HG03280 (cell line): ENCODE measurements at regions not wholly inside any gene's neighbourhood (a gene's known extent, or its start where the extent isn't known, plus 50 kb on each side); places are given as distances from the start of the nearest gene placed in this dataset.
"Not testable (repeated sequence)": the region's sequence is repeated elsewhere in the genome, so short reads cannot be mapped to it uniquely, and the experiment has no call there.

Experiments used
- ATAC-seq: cut with Tn5 transposase; IDR thresholded peaks from one replicate; pipeline ENCODE4 v1.9.1; 2021; ENCODE audit warnings: mild to moderate bottlenecking, moderate library complexity; ENCODE audit not compliant: unreplicated experiment

DNA sequence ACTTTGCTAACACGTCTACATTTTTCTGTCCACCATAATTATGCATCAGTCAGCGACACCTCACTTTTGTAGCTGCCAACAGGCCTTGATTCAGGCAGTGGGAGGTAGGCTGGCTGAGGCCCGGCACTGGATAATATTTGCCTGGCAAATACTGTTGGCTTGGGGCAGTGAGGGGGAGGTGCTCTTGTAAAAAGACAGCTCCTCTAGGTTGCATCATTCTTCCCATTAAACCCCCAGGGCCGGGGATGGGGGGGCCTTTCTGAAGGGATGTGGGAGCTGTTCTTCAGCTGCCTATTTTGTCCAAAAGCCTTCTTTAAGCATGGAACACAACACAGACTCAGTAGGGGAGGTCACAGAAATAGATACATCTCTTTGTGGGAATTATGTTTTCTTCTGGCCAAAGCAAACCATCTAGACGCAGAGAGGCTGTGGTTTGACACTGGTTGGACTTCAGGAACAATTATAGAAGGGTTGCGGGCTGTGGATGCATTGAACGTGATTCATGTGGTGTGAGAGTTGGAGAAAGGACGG lies 338.3 kb upstream of the NT5E start:
- ATAC-seq: no peak

DNA sequence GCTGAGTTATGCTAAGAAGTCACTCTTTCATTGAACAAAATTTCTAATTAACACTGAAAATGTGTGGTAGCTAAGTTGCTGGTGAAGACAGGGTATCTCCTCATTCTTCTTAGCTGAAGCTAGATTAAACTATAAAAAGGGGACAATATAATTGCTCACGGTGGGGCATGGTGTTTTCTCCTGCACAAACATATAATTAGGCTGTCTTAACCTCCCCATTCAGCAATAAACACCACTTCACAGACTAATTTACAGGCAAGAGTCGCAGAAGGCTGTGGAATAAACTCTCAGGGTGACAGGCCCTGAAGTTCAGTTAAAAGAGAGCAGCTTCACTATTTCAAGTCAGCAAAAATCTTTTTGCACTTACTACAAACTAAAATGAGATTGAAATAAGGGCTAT lies 338.9 kb upstream of the NT5E start:
- ATAC-seq: no peak

DNA sequence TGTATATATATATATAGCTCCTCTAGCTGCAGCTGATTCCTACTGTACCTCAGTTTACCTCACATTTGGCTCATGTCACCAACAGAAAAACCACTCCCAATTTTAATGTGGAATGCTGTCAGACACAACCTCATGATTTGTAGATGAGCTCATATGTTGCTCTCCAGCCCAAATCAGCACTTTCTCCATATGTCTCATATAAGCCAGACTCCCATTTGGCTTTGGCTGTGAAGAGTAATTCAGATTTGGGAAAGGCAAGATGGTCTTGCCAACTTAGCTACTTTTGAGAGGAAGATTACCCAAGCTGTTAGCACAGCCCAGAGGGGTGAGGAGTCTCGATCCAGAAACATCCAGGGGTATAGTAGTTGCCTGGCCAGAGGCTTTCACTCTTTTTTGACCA lies 342.2 kb upstream of the NT5E start:
- no peak for ATAC-seq

DNA sequence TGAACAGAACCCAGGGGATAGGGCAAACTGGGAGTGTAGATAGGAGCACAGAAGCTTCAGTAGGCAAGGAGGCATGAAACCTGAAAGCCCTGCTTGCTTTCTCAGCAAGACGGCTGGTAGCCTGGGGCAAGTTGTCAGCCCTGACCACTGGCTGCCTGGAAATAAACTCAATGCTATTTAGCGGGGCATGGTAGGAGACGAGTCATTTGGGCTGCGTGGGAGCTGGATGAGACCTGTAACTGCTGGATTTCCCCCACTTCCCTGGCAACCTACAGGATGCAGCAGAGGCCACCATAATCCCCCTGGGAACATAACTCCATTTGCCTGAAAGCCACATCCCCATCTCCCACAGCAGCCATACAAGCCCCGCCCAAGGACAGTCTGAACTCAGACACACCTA lies 332.6 kb upstream of the TBX18 start:
- ATAC-seq: no peak

DNA sequence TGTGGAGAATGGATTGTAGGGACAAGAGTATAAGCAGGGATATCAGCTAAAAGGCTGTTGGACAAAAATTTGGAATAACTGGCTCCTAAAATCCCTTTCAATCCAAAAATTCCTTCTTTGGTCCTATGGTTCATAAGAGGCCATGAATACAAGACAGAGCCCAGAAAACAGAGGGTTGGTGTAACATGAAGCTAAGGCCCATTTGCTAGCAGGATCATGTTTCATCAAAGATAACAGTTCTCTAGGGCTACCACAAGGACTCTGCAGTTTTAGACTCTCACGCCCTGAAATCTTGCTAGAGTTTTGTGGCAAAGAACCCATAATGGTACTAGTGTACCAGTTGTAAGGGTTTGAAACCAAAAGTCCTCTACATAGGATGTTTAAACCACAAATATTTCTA lies 327.8 kb upstream of the TBX18 start:
- ATAC-seq: no peak

DNA sequence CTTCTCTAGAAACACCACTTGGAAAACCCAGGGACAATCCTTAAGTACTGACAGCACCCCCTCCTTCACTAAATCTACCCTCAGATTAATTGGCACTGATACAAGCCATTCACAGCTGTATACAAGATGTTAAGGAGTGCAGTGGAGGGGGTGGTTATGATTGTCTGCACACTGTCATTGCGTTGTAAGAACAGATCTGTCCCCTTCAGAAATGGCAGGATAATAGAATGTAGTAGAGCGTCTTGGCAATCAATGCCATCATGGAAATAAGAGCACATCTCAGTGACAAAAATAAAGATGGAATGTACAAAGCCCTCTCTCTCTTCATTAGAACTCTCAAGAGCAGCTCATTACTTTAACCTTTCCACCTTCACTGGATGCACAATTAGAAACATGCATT lies 324.9 kb upstream of the TBX18 start:
- ATAC-seq: no peak

DNA sequence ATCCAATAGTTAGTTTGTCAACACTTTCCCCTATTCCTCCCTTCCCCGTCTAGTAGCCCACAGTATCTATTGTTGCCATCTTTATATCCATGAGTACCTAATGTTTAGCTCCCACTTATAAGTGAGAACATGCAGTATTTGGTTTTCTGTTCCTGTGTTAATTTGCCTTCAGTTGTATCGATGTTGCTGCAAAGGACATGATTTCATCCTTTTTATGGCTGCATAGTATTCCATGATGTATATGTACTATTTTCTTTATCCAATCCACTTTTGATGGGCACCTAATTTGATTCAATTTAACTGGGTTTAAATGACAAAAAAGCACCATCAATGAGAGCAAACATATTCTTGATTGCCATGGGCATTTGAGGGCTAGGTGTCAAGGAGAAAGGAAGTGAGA lies 321.5 kb upstream of the TBX18 start:
- ATAC-seq: no peak

DNA sequence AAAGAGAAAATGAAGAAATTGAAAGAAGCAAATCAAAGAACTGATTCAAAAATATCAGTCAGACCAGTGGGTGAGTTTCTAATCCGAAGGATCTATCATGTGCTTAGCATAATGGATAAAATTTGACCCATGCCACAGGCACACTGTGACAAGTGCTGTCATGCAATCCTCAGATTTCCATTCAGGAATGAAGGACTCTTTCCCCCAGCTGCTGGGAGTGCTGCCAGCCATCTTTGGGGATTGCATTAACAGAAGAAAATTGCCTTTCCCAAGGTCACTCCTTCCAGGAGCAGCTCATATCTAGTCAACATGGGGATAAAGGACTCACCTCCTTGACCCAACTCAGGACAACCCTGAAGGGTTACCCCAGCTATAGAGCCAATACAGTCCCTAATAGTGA lies 316.7 kb upstream of the TBX18 start:
- ATAC-seq: no peak

DNA sequence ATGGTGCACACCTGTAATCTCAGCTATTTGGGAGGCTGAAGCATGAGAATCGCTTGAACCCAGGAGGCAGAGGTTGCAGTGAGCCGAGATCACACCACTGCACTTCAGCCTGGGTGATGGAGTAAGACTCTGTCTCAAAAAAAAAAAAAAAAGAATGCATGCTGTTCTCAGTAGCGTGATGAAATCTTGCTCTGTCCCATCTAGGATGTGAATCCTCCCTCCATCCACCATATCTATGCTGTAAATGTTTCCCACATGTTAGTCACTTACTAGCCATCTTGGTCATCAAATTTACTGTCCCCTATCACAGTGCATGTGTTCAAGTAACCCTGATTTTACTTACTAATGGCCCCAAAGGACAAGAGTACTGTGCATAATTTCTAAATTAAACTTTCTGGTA lies 315.4 kb upstream of the TBX18 start:
- no peak for ATAC-seq

DNA sequence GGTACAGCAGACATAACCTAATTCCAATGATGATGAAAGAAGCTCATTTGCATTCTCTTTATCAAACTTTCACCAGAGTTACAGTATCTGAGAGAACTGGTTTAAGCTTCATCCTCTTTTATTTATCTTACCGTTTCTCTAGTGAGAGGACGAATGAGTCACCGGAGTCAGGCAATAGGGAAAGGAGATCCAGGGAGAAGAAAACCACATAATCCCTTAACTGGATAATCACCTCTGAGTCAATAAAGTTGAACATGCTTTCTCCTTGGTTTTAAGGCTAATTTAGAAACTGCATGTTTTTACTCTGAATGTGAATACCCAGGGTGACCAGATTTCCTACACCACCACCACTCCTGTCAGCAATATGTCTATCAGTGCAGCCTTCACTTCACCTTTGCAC lies 313.7 kb upstream of the TBX18 start:
- no peak for ATAC-seq

DNA sequence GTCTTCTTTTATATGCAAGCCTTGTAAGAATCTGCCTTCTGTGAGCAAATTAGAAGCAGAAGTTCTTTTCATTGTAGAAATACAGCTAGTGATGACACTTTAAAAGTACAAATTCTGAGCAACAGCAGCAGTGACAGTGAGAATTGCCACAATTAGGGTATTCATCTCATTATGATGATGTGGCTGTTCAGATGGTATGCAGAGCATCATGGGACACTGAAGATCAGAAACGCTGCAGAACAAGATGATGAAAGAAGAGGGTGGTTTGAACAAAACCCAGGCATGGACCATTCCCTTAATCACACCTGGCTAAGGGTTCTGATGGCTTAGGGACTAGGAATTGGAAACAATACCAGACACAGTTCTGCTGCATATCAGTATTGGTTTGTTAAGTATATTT lies 312.7 kb upstream of the TBX18 start:
- ATAC-seq: no peak

DNA sequence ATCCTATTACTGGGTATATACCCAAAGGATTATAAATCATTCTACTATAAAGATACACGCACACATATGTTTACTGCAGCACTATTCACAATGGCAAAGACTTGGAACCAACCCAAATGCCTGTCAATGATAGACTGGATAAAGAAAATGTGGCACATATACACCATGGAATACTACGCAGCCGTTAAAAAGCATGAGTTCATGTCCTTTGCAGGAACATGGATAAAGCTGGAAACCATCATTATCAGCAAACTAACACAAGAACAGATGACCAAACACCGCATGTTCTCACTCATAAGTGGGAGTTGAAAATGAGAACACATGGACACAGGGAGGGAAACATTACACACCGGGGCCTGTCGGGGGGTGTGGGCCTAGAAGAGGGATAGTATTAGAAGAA lies 307.4 kb upstream of the TBX18 start:
- not testable (repeated sequence) for ATAC-seq

DNA sequence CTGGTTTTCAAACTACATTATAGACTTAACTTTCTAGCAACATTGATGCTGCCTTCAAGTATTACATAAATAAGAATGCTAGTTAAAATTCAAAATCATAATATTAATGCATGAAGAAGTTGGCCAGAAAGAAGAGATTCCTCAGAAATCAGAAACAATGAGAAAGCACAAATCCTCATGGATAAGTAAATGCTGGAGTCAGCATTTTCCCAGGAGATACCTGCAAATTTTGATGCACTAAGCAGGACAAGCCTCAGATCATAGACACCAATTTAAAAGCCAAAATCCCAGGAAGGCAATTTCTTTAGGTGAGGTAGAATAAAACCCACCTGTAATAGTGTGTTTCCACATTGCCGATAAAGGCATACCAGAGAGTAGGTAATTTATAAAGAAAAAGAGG lies 305.2 kb upstream of the TBX18 start:
- ATAC-seq: no peak

DNA sequence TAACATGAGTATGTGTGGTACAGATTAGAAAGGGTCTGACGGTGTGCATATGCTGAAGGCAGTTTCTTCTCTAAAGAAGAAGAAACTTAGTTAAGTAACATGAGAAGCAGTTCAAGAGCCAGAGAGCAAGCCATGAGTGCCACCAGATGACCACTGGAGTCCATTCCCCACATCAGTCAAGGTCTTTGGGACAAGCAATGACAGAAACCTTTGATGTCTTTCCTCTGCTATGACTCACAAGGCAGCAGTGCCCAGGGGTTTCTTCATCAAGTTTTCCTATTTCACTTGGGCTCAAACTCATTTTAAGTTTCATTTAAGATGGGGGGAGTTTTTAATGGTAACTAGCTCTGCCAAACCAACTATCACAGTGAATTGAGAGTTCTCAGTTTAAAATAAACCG lies 303.8 kb upstream of the TBX18 start:
- no peak for ATAC-seq

DNA sequence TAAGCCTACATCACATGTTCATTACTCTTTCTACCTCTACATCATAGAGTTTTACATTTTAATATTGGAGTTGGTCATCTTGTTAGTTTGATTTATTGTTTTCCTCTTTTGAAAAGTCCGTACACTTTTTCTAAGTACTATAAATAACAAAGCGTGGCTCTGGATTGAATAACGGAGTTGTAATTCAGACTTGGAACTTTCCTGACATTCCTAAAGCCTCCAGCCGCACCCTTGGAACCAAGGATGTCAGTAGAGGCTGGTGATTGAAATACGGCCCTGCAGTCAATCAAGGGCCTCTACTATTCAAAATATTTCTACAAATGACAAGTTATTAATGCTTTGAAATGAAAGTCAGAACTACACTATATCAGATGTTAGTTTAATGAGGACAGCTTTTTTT lies 301.9 kb upstream of the TBX18 start:
- no peak for ATAC-seq

DNA sequence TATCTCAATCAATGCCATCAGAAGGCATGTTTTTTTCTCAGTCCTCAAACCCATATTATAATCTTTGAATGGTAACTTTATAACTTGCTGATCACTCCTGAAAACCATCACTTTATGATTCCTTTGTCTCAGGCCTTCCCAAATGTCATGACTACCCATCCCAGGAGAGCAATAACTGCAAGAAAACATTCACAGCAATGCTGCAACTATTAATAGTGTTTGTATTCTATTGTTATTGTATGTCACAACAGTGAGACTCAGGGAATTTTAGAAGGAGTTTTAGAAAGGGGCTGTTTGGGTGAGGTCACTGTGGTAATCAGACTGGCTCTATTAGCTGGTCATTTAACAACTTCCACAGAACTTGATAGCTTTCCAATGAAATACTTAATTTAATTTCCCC lies 301.4 kb upstream of the TBX18 start:
- no peak for ATAC-seq

DNA sequence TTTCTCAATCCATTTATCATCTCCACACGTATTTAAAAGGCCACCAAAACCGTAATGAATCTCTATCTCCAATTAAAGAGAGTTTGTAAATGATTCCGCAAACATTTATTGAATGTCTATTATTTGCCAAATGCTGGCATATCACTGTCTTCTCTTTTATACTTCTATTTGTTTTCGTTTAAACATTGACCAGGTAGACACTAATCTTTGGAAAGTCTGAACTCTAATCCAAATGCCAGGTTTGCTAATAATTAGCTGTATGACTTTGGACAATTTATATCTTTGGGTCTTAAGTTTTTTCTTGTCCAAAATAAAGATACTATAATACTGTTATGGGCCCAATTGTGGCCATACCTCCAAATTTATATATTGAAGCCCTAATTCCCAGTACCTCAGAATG lies 299.2 kb upstream of the TBX18 start:
- ATAC-seq: no peak

DNA sequence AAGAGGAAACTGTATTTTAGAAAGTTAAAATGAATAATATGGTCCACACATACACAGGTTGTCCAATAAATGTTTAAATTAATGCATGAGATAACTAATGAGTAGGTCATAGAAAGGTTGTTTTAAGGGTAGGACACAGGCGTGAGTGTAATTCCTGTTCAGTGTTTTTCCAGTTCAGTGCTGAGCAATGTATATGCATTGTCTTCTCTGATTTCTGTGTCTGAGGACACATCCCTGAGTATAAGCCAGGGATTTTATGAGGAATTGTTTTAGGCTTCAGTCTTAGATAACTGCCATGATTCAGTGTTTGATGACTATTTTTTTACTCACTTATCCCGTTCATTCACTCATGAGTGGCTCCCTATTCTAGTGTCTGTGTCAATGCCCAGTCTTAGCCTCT lies 298.5 kb upstream of the TBX18 start:
- no peak for ATAC-seq

DNA sequence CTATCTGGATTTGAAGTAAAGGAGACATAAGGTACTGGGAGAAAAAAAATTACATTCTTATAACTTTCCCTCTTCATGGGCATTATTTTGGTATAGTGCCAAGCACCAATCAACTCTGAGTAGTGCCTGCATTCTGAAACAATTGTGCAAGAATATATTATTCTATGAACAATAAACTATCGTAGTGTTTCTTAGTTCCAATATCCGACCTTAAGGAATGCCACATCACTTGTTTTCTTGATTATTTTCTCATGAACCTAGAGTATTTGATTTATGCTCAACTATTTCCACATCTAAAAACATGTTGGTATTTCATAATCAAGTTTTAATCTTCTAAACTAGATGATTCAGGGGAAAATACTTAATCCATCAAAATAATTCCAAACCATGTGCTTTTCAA lies 294.4 kb upstream of the TBX18 start:
- ATAC-seq: no peak

DNA sequence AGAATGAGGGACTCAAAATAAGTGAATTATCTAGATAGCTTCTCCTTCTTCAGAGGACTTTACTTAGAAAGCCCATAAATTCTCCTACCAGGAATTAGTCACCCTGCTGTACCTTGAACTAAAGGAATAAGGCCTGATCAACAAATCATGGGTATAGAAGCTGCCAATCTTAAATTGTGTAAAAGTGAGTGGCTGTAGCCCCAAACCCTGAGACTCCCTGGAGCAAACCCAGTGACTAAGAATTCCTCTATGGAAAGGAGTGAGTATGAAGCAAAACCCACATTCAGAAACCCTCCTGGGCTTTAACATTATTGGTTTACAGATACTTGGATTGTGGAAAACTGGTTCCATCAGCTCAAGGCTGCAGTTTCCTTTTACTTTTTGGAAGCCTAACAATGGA lies 285.8 kb upstream of the TBX18 start:
- no peak for ATAC-seq

DNA sequence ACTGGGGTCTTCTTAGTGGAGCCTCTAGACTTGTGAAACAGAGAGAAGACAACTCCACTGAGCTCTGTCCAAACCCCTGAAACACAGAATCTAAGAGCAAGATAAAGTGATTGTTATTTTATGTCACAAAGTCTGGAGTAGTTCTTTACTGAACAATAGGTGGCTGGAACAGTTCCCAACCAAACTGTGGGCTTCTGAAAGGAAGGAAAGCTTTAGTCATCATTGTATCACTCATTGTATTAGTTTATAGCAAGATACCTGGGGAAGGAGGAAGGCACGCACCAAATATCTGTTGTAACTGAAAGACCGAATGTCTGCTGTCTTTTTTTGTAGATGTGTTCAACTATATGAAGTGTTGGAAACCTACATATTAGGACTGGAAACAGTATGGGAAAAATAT lies 284.9 kb upstream of the TBX18 start:
- no peak for ATAC-seq

DNA sequence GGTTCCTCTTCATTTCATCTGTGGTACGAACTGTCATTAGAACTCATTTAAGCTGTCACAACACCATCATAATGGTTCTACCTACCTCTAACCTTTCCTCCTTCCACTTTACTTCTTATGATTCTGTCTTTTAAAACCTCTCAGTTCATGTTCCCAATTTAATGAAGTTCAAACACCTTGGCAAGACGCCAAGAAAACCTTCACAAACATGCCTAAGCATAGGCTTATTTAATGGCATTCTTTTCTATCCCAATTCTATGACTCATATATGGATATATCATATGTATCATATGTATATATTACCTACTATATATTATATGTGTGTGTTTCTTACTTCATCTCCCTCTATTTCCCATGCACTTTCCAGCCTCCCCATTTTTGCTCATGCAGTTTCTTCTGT lies 283.4 kb upstream of the TBX18 start:
- ATAC-seq: no peak

DNA sequence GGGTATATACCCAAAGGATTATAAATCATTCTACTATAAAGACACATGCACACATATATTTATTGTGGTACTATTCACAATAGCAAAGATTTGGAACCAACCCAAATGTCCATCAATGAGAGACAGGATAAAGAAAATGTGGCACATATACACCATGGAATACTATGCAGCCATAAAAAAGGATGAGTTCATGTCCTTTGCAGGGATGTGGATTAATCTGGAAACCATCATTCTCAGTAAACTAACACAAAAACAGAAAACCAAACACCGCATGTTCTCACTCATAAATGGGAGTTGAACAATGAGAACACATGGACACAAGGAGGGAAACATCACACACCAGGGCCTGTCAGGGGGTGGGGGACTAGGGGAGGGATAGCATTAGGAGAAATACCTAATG lies 281.4 kb upstream of the TBX18 start:
- ATAC-seq: not testable (repeated sequence)

DNA sequence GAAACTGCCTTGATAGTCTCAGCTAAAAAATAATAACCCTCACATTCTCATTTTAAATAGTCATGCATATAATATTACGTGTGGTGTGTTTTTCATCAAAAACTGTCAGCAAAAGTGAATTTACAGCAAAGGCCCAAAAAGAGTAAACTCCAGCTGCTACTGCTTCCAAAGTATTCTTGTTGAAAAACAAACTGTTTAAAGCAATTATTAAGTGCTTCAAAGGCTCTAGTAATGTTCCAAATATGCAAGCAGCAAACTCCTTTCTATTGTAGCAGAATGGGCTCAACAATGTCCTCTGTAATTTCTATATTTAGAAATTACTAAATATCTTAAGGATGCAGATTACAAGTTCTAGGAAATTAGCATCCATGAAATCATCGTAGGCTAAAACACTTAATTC lies 280.0 kb upstream of the TBX18 start:
- no peak for ATAC-seq
